Activated naive CD8-positive, alpha-beta T cell treated with anti-CD3 and anti-CD28 coated beads, Interleukin-2, amount 50 U/mL, for 24 hours (primary cell): ENCODE measurements at regions not wholly inside any gene's neighbourhood (a gene's known extent, or its start where the extent isn't known, plus 50 kb on each side); places are given as distances from the start of the nearest gene placed in this dataset.
"Not testable (repeated sequence)": the region's sequence is repeated elsewhere in the genome, so short reads cannot be mapped to it uniquely, and the experiment has no call there.

Source experiments
- ATAC-seq: fragments of 150-1000 bp; cut with Tn5 transposase; one replicate; pipeline ENCODE4 v1.10.0; 2021
- DNase-seq: peaks from one replicate; pipeline ENCODE4 v3.0.0; 2021
- H3K27ac Mint-ChIP-seq: one replicate; pipeline ENCODE4 v1.8.0; 2021; ENCODE audit warnings: mild to moderate bottlenecking, mixed read lengths
- H3K27me3 Mint-ChIP-seq: one replicate; pipeline ENCODE4 v1.8.0; 2021; ENCODE audit warnings: mixed read lengths
- H3K36me3 Mint-ChIP-seq: one replicate; pipeline ENCODE4 v1.8.0; 2021; ENCODE audit warnings: low read depth, mixed read lengths
- H3K4me1 Mint-ChIP-seq: one replicate; pipeline ENCODE4 v1.8.0; 2021; ENCODE audit warnings: mixed read lengths
- H3K4me3 Mint-ChIP-seq: one replicate; pipeline ENCODE4 v1.8.0; 2021; ENCODE audit warnings: mild to moderate bottlenecking, moderate library complexity, mixed read lengths
- H3K9me3 Mint-ChIP-seq: one replicate; pipeline ENCODE4 v1.8.0; 2021; ENCODE audit warnings: mixed read lengths

- H3K9me3 Mint-ChIP-seq, result no peaks in the 10 kb centered on the region
- no peaks in the 10 kb centered on the region for H3K36me3 Mint-ChIP-seq
- H3K4me3 Mint-ChIP-seq, result no peak overlapping the region
- no peak for ATAC-seq
- H3K27ac Mint-ChIP-seq, result no peak overlapping the region
- peaks cover 5% of the 10 kb centered on the region for H3K27me3 Mint-ChIP-seq
- no peak for DNase-seq
- no peaks in the 10 kb centered on the region for H3K4me1 Mint-ChIP-seq
These were observed 141.3 kb upstream of the HMGN3 start for GRCh38 chr6:79375635-79376337.

- DNase-seq (no peak), ATAC-seq (no peak)
- H3K27ac Mint-ChIP-seq, result no peak overlapping the region
- no peaks in the 10 kb centered on the region for H3K36me3 Mint-ChIP-seq
- peaks cover 5% of the 10 kb centered on the region for H3K27me3 Mint-ChIP-seq
- peaks cover 5% of the 10 kb centered on the region for H3K9me3 Mint-ChIP-seq
- no peaks in the 10 kb centered on the region for H3K4me1 Mint-ChIP-seq
- no peak overlapping the region for H3K4me3 Mint-ChIP-seq
These were observed 139.8 kb upstream of the HMGN3 start for GRCh38 chr6:79374308-79374707.

- Mint-ChIP-seq H3K9me3 (peaks cover 5% of the 10 kb centered on the region), H3K36me3 (no peaks in the 10 kb centered on the region), H3K27ac (no peak overlapping the region), H3K4me1 (no peaks in the 10 kb centered on the region), H3K27me3 (peaks cover 5% of the 10 kb centered on the region), H3K4me3 (no peak overlapping the region)
- DNase-seq (no peak), ATAC-seq (no peak)
These were observed 139.4 kb upstream of the HMGN3 start for GRCh38 chr6:79373880-79374279.

GRCh38 chr6:79373246-79373645 is 138.8 kb upstream of the HMGN3 start:
- Mint-ChIP-seq H3K9me3 (peaks cover 5% of the 10 kb centered on the region), H3K4me3 (no peak overlapping the region), H3K4me1 (no peaks in the 10 kb centered on the region), H3K27ac (no peak overlapping the region), H3K36me3 (no peaks in the 10 kb centered on the region), H3K27me3 (peaks cover 5% of the 10 kb centered on the region)
- ATAC-seq (no peak), DNase-seq (no peak)

- DNase-seq (no peak), ATAC-seq (no peak)
- no peaks in the 10 kb centered on the region for H3K4me1 Mint-ChIP-seq
- H3K27me3 Mint-ChIP-seq, result peaks cover 5% of the 10 kb centered on the region
- H3K9me3 Mint-ChIP-seq, result peaks cover 8% of the 10 kb centered on the region
- H3K36me3 Mint-ChIP-seq, result no peaks in the 10 kb centered on the region
- H3K4me3 Mint-ChIP-seq, result no peak overlapping the region
- H3K27ac Mint-ChIP-seq, result no peak overlapping the region
These were observed 138.3 kb upstream of the HMGN3 start for GRCh38 chr6:79372757-79373156.

- Mint-ChIP-seq H3K4me1 (no peaks in the 10 kb centered on the region), H3K27ac (no peak overlapping the region), H3K27me3 (peaks cover 5% of the 10 kb centered on the region), H3K4me3 (no peak overlapping the region), H3K36me3 (no peaks in the 10 kb centered on the region), H3K9me3 (peaks cover 12% of the 10 kb centered on the region)
- ATAC-seq, result no peak
- DNase-seq, result no peak
These were observed 134.5 kb upstream of the HMGN3 start for GRCh38 chr6:79369026-79369425.

GRCh38 chr6:79363441-79363840 is 129.0 kb upstream of the HMGN3 start:
- H3K4me1 Mint-ChIP-seq, H3K27ac Mint-ChIP-seq, H3K36me3 Mint-ChIP-seq, H3K27me3 Mint-ChIP-seq, ATAC-seq, H3K4me3 Mint-ChIP-seq, DNase-seq: not testable (repeated sequence)
- peaks cover 25% of the 10 kb centered on the region for H3K9me3 Mint-ChIP-seq

GRCh38 chr6:79361074-79361473 is 126.6 kb upstream of the HMGN3 start:
- peaks cover 17% of the 10 kb centered on the region for H3K9me3 Mint-ChIP-seq
- not testable (repeated sequence) for H3K36me3 Mint-ChIP-seq, ATAC-seq, DNase-seq, H3K27ac Mint-ChIP-seq, H3K4me1 Mint-ChIP-seq, H3K4me3 Mint-ChIP-seq, H3K27me3 Mint-ChIP-seq

GRCh38 chr6:79353226-79353625 is 118.7 kb upstream of the HMGN3 start:
- no peaks in the 10 kb centered on the region for H3K27me3 Mint-ChIP-seq
- no peak overlapping the region for H3K27ac Mint-ChIP-seq
- H3K36me3 Mint-ChIP-seq, result peaks cover 2% of the 10 kb centered on the region
- no peaks in the 10 kb centered on the region for H3K4me1 Mint-ChIP-seq
- DNase-seq (no peak), ATAC-seq (no peak)
- H3K9me3 Mint-ChIP-seq, result peaks cover 10% of the 10 kb centered on the region
- no peak overlapping the region for H3K4me3 Mint-ChIP-seq

GRCh38 chr6:79338493-79338892 is 104.0 kb upstream of the HMGN3 start:
- Mint-ChIP-seq H3K4me3 (no peak overlapping the region), H3K27ac (no peak overlapping the region), H3K4me1 (peaks cover 10% of the 10 kb centered on the region), H3K36me3 (no peaks in the 10 kb centered on the region), H3K9me3 (no peaks in the 10 kb centered on the region), H3K27me3 (peaks cover 9% of the 10 kb centered on the region)
- DNase-seq, result no peak
- ATAC-seq, result no peak

GRCh38 chr6:79335133-79335674 is 100.7 kb upstream of the HMGN3 start:
- Mint-ChIP-seq H3K36me3 (no peaks in the 10 kb centered on the region), H3K4me3 (no peak overlapping the region), H3K27me3 (peaks cover 17% of the 10 kb centered on the region), H3K4me1 (peaks cover 27% of the 10 kb centered on the region), H3K9me3 (no peaks in the 10 kb centered on the region), H3K27ac (peak overlapping the region; percentile 10)
- ATAC-seq (peak; percentile 58), DNase-seq (no peak)

- ATAC-seq, result peak; percentile 8
These were observed 100.2 kb upstream of the HMGN3 start for GRCh38 chr6:79334674-79335073.

GRCh38 chr6:79330704-79331103 is 96.2 kb upstream of the HMGN3 start:
- H3K4me1 Mint-ChIP-seq, result peaks cover 27% of the 10 kb centered on the region
- no peak for DNase-seq
- no peaks in the 10 kb centered on the region for H3K36me3 Mint-ChIP-seq
- peaks cover 18% of the 10 kb centered on the region for H3K27me3 Mint-ChIP-seq
- no peak overlapping the region for H3K4me3 Mint-ChIP-seq
- no peaks in the 10 kb centered on the region for H3K9me3 Mint-ChIP-seq
- H3K27ac Mint-ChIP-seq, result peak overlapping the region; percentile 13
- no peak for ATAC-seq

More at GRCh38 chr6:79334674-79335073, 100.2 kb upstream of the HMGN3 start:
- Mint-ChIP-seq H3K36me3 (no peaks in the 10 kb centered on the region), H3K27me3 (peaks cover 17% of the 10 kb centered on the region), H3K27ac (peak overlapping the region; percentile 10), H3K9me3 (no peaks in the 10 kb centered on the region), H3K4me1 (peaks cover 27% of the 10 kb centered on the region), H3K4me3 (no peak overlapping the region)
- DNase-seq, result no peak

- DNase-seq (no peak), ATAC-seq (no peak)
- Mint-ChIP-seq H3K27me3 (peaks cover 3% of the 10 kb centered on the region), H3K4me1 (no peaks in the 10 kb centered on the region), H3K36me3 (no peaks in the 10 kb centered on the region), H3K27ac (no peak overlapping the region), H3K9me3 (no peaks in the 10 kb centered on the region), H3K4me3 (no peak overlapping the region)
These were observed 78.8 kb upstream of the HMGN3 start for GRCh38 chr6:79313254-79313653.

GRCh38 chr6:79307321-79308036 is 73.0 kb upstream of the HMGN3 start:
- no peak overlapping the region for H3K4me3 Mint-ChIP-seq
- no peak overlapping the region for H3K27ac Mint-ChIP-seq
- no peaks in the 10 kb centered on the region for H3K4me1 Mint-ChIP-seq
- H3K9me3 Mint-ChIP-seq, result no peaks in the 10 kb centered on the region
- no peak for ATAC-seq
- no peak for DNase-seq
- no peaks in the 10 kb centered on the region for H3K36me3 Mint-ChIP-seq
- H3K27me3 Mint-ChIP-seq, result peaks cover 2% of the 10 kb centered on the region
